Central memory CD8-positive, alpha-beta T cell (primary cell): ENCODE measurements at regions not wholly inside any gene's neighbourhood (a gene's known extent, or its start where the extent isn't known, plus 50 kb on each side); places are given as distances from the start of the nearest gene placed in this dataset.

ENCODE experiments used
- ATAC-seq: fragments of 150-1000 bp; cut with Tn5 transposase; replicated peaks from 2 replicates; pipeline ENCODE4 v1.10.0; 2022; ENCODE audit warnings: mild to moderate bottlenecking, moderate FRiP score, moderate number of reproducible peaks; ENCODE audit not compliant: poor library complexity, severe bottlenecking; ENCODE audit errors: extremely low read depth
- DNase-seq, 2 donors: peaks; one replicate each; pipeline ENCODE4 v3.0.0; 2021; ENCODE audit warnings: low spot score in 2 of 2
- H3K27ac Mint-ChIP-seq: one replicate; pipeline ENCODE4 v1.8.0; 2022; ENCODE audit warnings: low read depth, mild to moderate bottlenecking, moderate library complexity, mixed read lengths
- H3K27me3 Mint-ChIP-seq: one replicate; pipeline ENCODE4 v1.8.0; 2022; ENCODE audit warnings: mixed read lengths
- H3K36me3 Mint-ChIP-seq: one replicate; pipeline ENCODE4 v1.8.0; 2022; ENCODE audit warnings: mild to moderate bottlenecking, moderate library complexity, mixed read lengths; ENCODE audit not compliant: insufficient read depth
- H3K4me1 Mint-ChIP-seq: one replicate; pipeline ENCODE4 v1.8.0; 2022; ENCODE audit warnings: mixed read lengths
- H3K4me3 Mint-ChIP-seq: one replicate; pipeline ENCODE4 v1.8.0; 2022; ENCODE audit warnings: mild to moderate bottlenecking, moderate library complexity, mixed read lengths
- H3K9me3 Mint-ChIP-seq: one replicate; pipeline ENCODE4 v1.8.0; 2022; ENCODE audit warnings: mixed read lengths

DNA sequence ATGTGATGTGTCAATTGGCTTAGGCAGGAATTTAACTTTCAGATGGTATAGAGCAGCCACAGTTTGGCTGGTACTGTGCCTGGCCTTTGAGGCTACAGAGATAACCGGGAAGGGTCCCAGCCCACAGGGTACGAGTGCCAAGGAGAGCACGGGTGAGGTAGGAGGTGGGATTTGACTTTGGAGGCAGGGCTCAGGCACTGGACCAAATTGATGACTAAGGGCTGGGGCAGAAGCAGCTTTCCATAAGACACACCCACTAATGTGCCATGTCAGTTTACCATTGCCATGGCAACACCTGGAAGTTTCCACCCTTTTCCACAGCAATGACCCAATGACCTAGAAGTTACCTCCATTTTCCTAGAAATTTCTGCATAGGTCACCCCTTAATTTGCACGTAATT, 466.2 kb downstream of the TSHZ3 start:
- DNase-seq (no peak), ATAC-seq (no peak)
- Mint-ChIP-seq H3K36me3 (peaks cover 3% of the 10 kb centered on the region), H3K9me3 (no peaks in the 10 kb centered on the region), H3K27me3 (peaks cover 12% of the 10 kb centered on the region), H3K27ac (no peak overlapping the region), H3K4me1 (no peaks in the 10 kb centered on the region), H3K4me3 (no peak overlapping the region)

GRCh38 chr19:30882411-30883005, 466.7 kb downstream of the TSHZ3 start:
- Mint-ChIP-seq H3K4me3 (no peak overlapping the region), H3K27ac (no peak overlapping the region), H3K9me3 (no peaks in the 10 kb centered on the region), H3K27me3 (peaks cover 12% of the 10 kb centered on the region), H3K36me3 (peaks cover 1% of the 10 kb centered on the region), H3K4me1 (no peaks in the 10 kb centered on the region)
- ATAC-seq (no peak), DNase-seq (no peak)

DNA sequence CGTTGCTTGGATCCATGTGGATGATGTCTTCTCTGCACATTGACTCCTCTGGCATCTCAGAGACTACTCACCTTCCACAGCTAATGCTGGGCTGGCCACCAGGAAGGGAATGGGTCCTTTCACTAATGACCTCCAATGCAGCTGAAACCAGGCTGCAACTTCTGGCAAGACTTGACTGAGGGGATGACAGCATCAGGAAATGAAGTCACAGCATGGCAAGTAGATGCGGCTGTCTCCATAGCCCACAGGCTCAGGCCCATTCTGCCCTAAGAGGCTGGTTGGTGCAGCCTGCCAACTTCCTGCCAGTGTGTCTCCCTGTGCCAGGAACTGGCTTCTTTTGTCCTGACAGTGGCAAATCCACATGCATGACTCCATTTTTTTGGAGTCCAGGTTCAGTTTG, 467.3 kb downstream of the TSHZ3 start:
- H3K27me3 Mint-ChIP-seq, result peaks cover 12% of the 10 kb centered on the region
- DNase-seq (no peak), ATAC-seq (no peak)
- no peak overlapping the region for H3K27ac Mint-ChIP-seq
- H3K36me3 Mint-ChIP-seq, result peaks cover 1% of the 10 kb centered on the region
- H3K4me1 Mint-ChIP-seq, result no peaks in the 10 kb centered on the region
- H3K4me3 Mint-ChIP-seq, result no peak overlapping the region
- no peaks in the 10 kb centered on the region for H3K9me3 Mint-ChIP-seq

DNA sequence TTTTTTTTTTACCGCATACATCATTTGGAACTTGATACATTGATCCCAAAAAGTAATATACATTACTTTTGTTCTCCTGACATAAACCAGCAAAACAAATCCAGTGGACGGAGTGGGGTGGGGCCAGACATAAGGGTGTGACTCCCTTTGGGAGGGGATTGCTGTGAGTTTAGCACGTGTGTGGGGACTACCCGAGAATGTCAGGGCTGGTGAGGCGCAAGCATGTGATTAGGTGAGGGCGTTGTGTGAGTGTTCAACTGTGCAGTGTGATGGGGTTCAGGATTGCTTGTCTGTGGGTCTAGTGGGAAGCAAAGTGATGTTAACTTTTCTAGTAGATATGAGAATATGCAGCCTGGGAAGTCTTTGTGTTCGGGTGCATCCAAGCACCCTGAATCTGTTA, 468.0 kb downstream of the TSHZ3 start:
- Mint-ChIP-seq H3K27ac (no peak overlapping the region), H3K36me3 (peaks cover 1% of the 10 kb centered on the region), H3K4me3 (no peak overlapping the region), H3K4me1 (no peaks in the 10 kb centered on the region), H3K27me3 (peaks cover 12% of the 10 kb centered on the region), H3K9me3 (no peaks in the 10 kb centered on the region)
- ATAC-seq, result no peak
- DNase-seq, result no peak

DNA sequence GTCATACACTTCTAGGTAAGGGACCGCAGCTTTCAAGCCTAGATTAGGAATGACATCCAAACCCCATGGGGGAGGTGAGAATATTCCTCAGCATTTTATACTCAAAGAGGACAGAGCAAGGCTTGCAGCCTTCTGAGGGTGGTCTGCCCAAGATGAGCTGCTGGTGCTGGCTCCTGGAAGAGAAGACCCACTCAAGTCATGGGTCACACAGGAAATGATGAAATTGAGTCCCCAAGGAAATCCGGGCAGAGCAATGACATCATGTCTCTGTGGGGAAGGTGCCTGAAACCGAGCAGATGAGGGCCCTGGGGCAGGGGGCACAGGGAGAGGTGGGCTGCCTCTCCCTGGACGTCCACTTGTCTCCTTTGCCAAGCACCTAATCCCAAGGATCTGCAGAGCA, 468.7 kb downstream of the TSHZ3 start:
- Mint-ChIP-seq H3K4me3 (no peak overlapping the region), H3K36me3 (peaks cover 1% of the 10 kb centered on the region)

DNA sequence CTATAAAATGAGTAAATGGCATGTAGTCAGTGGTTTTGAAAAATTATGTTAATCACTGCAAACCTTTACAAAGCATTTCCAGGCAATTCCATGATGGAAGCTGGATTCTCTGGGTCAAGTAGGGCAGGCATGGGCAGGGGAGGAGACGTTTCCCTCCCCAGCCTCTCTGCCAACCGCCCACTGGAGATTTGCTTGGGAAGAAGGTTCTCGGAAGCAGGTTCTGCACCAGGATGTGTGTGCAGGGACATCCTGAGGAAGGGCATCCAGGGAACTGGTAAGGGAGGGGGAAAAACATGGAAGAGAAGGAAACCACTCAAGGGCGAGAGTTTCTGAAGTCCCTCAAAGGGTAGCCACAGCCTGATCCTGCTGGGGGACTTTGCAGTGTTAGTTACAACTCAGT, 469.1 kb downstream of the TSHZ3 start:
- no peak overlapping the region for H3K27ac Mint-ChIP-seq
- H3K4me1 Mint-ChIP-seq, result no peaks in the 10 kb centered on the region
- H3K9me3 Mint-ChIP-seq, result no peaks in the 10 kb centered on the region
- ATAC-seq, result no peak
- H3K27me3 Mint-ChIP-seq, result peaks cover 12% of the 10 kb centered on the region
- no peak for DNase-seq
- H3K4me3 Mint-ChIP-seq, result no peak overlapping the region
- peaks cover 1% of the 10 kb centered on the region for H3K36me3 Mint-ChIP-seq

More for the DNA sequence above, 468.7 kb downstream of the TSHZ3 start:
- no peak for DNase-seq
- Mint-ChIP-seq H3K9me3 (no peaks in the 10 kb centered on the region), H3K27ac (no peak overlapping the region), H3K27me3 (peaks cover 12% of the 10 kb centered on the region), H3K4me1 (no peaks in the 10 kb centered on the region)
- no peak for ATAC-seq

- no peak for ATAC-seq
- no peak overlapping the region for H3K27ac Mint-ChIP-seq
- no peak overlapping the region for H3K4me3 Mint-ChIP-seq
- DNase-seq, result no peak
- H3K27me3 Mint-ChIP-seq, result peaks cover 12% of the 10 kb centered on the region
- H3K36me3 Mint-ChIP-seq, result peaks cover 1% of the 10 kb centered on the region
- H3K4me1 Mint-ChIP-seq, result no peaks in the 10 kb centered on the region
- no peaks in the 10 kb centered on the region for H3K9me3 Mint-ChIP-seq
Measured at GRCh38 chr19:30879736-30880135, 469.5 kb downstream of the TSHZ3 start.

DNA sequence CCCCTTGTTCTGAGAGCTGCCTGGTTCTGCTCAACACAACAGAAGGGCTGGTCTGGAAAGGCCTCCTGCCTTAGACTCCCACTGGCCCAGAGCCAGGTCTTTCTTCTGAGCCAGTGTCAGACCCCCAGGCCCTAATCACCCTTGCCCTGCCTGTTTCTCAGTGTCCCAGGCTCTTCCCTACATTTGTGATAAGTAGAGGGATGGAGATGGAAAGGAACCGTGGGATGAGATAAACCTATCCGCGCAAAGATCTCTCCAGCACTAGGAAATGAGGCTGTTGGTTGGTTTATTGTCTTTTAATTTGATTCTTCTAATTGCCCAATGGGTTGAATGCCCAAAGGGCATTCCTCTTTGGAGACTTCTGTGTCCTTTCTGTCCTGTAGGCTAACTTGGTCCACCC, 470.0 kb downstream of the TSHZ3 start:
- no peak overlapping the region for H3K27ac Mint-ChIP-seq
- no peaks in the 10 kb centered on the region for H3K4me1 Mint-ChIP-seq
- no peak for ATAC-seq

DNA sequence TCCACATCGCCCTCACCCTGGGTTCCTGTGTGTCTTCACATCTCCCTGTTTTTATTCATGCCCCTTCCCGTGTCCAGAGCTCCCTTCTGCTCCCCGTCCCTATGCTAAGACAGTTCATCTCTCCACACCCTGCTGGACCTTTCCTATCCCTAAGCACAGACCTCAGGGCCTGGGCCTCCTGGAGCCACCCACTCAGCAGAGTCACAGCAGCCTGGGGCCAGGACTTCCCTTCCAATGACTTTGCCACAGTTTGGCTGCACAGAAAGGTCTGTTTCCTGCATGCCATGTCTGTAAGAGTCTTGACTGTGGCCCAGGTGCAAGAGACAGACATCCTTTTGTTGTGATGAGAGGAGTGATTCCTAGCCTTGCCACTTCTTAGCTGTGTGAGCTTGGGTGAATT, 470.7 kb downstream of the TSHZ3 start:
- Mint-ChIP-seq H3K4me3 (no peak overlapping the region), H3K36me3 (peaks cover 1% of the 10 kb centered on the region), H3K27ac (no peak overlapping the region)

More for the DNA sequence above, 470.0 kb downstream of the TSHZ3 start:
- no peak for DNase-seq
- no peak overlapping the region for H3K4me3 Mint-ChIP-seq
- peaks cover 1% of the 10 kb centered on the region for H3K36me3 Mint-ChIP-seq
- no peaks in the 10 kb centered on the region for H3K9me3 Mint-ChIP-seq
- peaks cover 12% of the 10 kb centered on the region for H3K27me3 Mint-ChIP-seq

GRCh38 chr19:30877661-30878113, 471.5 kb downstream of the TSHZ3 start:
- no peak overlapping the region for H3K27ac Mint-ChIP-seq
- no peak for ATAC-seq
- no peak overlapping the region for H3K4me3 Mint-ChIP-seq

More for the DNA sequence above, 470.7 kb downstream of the TSHZ3 start:
- Mint-ChIP-seq H3K27me3 (peaks cover 12% of the 10 kb centered on the region), H3K9me3 (no peaks in the 10 kb centered on the region), H3K4me1 (no peaks in the 10 kb centered on the region)
- DNase-seq (no peak), ATAC-seq (no peak)

DNA sequence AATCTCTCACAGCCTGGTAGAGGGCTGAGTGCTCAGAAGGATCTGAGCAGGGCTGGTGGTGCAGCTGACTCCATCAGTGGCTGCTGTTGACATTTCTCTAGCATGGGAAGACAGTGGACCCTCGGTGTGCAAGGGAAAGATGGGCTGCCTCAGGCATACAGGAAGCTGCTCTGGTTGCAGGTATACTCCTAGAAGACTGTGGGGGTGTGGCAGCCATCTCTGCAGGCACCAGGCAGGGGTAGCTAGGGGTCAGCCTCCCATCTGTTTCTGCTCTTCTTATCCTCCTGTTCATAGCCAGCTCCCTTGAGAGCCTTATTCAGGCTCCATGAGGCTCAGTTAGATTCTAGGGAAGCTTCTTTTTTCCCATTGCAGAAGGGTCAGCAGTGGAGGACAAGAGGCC, 475.5 kb downstream of the TSHZ3 start:
- H3K27ac Mint-ChIP-seq, result no peak overlapping the region
- H3K4me1 Mint-ChIP-seq, result no peaks in the 10 kb centered on the region
- H3K9me3 Mint-ChIP-seq, result no peaks in the 10 kb centered on the region
- no peak for ATAC-seq
- H3K36me3 Mint-ChIP-seq, result no peaks in the 10 kb centered on the region
- H3K4me3 Mint-ChIP-seq, result no peak overlapping the region
- H3K27me3 Mint-ChIP-seq, result peaks cover 10% of the 10 kb centered on the region
- no peak for DNase-seq

More at GRCh38 chr19:30877661-30878113, 471.5 kb downstream of the TSHZ3 start:
- H3K9me3 Mint-ChIP-seq, result no peaks in the 10 kb centered on the region
- peaks cover 1% of the 10 kb centered on the region for H3K36me3 Mint-ChIP-seq
- peaks cover 14% of the 10 kb centered on the region for H3K27me3 Mint-ChIP-seq
- no peaks in the 10 kb centered on the region for H3K4me1 Mint-ChIP-seq
- no peak for DNase-seq

DNA sequence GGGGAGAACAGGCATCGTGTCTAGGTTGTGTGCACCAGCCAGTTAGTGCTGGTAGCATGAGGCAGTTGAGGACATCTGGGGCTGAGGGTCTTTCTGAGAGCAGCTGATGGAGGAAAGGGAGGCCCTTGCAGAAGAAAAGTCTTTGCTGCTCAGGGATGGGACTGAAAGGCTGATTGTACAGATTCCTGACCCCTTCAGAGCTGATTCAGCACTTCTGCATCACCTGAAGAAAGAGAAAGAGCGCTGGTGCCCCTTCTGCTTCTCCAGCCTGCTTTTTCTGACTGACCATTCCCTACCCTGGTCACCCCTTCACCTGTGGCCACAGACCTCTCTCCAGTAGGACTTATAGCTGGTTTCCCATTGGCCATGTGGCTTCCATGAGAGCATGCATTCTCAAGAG, 476.2 kb downstream of the TSHZ3 start:
- H3K36me3 Mint-ChIP-seq, result no peaks in the 10 kb centered on the region
- H3K27ac Mint-ChIP-seq, result no peak overlapping the region
- H3K27me3 Mint-ChIP-seq, result peaks cover 10% of the 10 kb centered on the region
- ATAC-seq, result no peak
- H3K4me1 Mint-ChIP-seq, result no peaks in the 10 kb centered on the region
- H3K9me3 Mint-ChIP-seq, result no peaks in the 10 kb centered on the region
- no peak for DNase-seq
- no peak overlapping the region for H3K4me3 Mint-ChIP-seq

- no peak overlapping the region for H3K4me3 Mint-ChIP-seq
- no peaks in the 10 kb centered on the region for H3K9me3 Mint-ChIP-seq
- ATAC-seq (no peak), DNase-seq (no peak)
- H3K27ac Mint-ChIP-seq, result no peak overlapping the region
- no peaks in the 10 kb centered on the region for H3K4me1 Mint-ChIP-seq
- H3K36me3 Mint-ChIP-seq, result no peaks in the 10 kb centered on the region
- H3K27me3 Mint-ChIP-seq, result peaks cover 10% of the 10 kb centered on the region
Measured at GRCh38 chr19:30871979-30872378, 477.3 kb downstream of the TSHZ3 start.
